SK-MEL-5 (cell line): ENCODE measurements at regions not wholly inside any gene's neighbourhood (a gene's known extent, or its start where the extent isn't known, plus 50 kb on each side); places are given as distances from the start of the nearest gene placed in this dataset.

Source experiments
- DNase-seq: peaks from one replicate; pipeline ENCODE4 v3.0.0-alpha.2; 2016; ENCODE audit warnings: low read depth, low spot score
- in situ Hi-C: cut with HindIII; loops from 2 replicates; pipeline ENCODE4 v1.10.0; 2016; ENCODE audit warnings: low sequenced_read_pairs, high pct_unique_total_duplicates, low pct_unique_long_range_greater_than_20kb

DNA sequence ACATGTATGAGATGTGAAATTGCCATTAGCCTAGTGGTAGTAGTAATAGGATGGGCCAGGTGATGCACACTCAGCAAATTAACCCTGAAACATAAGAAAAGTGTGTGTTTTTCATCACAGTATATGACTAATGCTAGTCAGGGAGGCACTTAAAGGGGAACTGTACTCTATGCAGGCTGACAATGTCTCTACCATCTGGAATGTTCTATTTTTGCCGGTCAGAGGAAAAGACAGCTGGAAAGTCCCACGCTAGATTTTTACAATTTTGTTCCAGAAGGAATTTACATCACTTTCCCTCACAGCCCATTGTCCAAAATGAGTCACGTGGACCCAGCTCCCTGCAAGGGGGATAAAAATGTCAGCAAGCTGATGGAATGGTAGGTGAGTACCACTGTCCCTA lies 746.3 kb upstream of the CHAC2 start:
- in situ Hi-C loops: no loop called here
- no peak for DNase-seq

GRCh38 chr2:53018825-53019425 lies 748.7 kb upstream of the CHAC2 start:
- peak; percentile 62 for DNase-seq
- in situ Hi-C loops: no loop called here

DNA sequence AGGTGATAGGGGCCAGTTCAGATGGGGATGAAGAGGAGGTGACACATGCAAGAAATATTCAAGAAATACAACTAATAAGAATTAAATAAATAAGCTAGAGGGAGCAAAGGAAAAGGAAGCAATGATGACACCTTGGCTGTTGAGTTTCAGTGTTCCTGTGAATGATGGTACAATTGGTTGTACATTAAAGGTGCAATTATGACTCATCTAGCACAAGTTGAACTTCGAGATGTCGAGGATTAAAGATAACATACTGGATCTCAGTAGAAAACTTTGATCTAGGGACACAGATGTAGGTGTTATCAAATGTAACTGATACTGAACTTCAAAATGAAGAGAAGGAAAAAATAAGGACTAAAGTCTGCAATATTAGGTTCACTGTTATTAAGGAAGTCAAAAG lies 760.6 kb upstream of the CHAC2 start:
- no peak for DNase-seq
- in situ Hi-C loops: no loop called here

- no peak for DNase-seq
- in situ Hi-C loops: no loop called here
Measured at GRCh38 chr2:53004413-53004812, 763.2 kb upstream of the CHAC2 start.

GRCh38 chr2:52995424-52995823 lies 772.2 kb upstream of the CHAC2 start:
- in situ Hi-C loops: no loop called here

GRCh38 chr2:52976143-52976949 lies 791.3 kb upstream of the CHAC2 start:
- in situ Hi-C loops: no loop called here
- peak; percentile 80 for DNase-seq

More at GRCh38 chr2:52995424-52995823, 772.2 kb upstream of the CHAC2 start:
- DNase-seq: no peak

GRCh38 chr2:52974127-52974526 lies 793.5 kb upstream of the CHAC2 start:
- DNase-seq: no peak
- in situ Hi-C loops: loop anchor here (25.0 kb wide), 1 partner anchor 137 kb away; no protein-coding TSS in a partner anchor

DNA sequence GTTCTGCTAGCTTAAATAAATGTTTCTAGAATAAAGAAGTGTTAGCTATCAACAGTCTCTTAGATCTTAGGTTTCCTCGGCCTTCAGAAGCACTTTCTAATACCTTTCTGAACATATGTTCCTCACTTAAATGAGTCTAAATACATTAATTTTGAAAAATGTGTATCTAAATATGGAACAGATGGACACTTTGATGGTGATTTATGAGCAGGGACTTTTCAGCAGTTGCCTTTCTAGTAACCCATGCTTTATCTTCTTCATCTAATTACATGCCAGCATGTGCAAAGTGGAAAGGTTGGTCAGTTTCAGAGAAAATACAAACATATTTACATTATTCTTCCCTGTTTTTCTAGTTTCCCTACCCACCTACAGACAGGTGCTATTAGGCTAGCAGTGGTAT lies 797.0 kb upstream of the CHAC2 start:
- DNase-seq: no peak
- in situ Hi-C loops: loop anchor here (25.0 kb wide), 1 partner anchor 133 kb away; no protein-coding TSS in a partner anchor

GRCh38 chr2:52968043-52968442 lies 799.6 kb upstream of the CHAC2 start:
- DNase-seq: no peak
- in situ Hi-C loops: loop anchor here (25.0 kb wide), 1 partner anchor 131 kb away; no protein-coding TSS in a partner anchor

DNA sequence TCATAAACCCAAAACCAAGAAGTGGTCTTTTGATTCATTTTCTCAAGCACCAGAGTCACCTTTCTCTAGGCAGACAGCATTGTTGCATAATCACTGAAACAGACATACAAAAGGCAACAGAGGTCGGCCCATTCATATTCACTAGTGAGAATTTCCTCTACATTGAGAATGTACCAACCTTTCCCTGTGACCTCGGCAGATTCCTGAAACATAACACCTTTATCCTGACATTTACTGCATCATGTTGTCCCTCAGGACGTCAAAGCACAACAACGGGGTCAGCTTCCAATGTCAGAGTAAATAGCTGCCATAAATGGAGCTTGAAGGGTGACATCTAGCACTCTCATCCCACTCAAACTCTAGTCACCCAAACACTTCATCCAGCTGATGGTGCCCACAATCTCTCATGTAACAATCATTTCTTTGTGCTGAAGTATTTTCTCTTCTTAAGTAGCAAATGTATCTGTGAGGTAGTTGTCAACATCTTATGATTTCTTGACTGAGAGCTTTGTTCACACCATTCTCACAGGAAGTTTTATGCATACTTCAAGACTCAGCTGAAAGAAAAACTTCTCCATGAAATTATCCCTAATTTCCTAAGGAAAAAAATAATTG lies 802.6 kb upstream of the CHAC2 start:
- peak; percentile 98 for DNase-seq
- in situ Hi-C loops: loop anchor here (25.0 kb wide), 1 partner anchor 128 kb away; no protein-coding TSS in a partner anchor

GRCh38 chr2:52961403-52961802 lies 806.2 kb upstream of the CHAC2 start:
- in situ Hi-C loops: loop anchor here (25.0 kb wide), 1 partner anchor 124 kb away; no protein-coding TSS in a partner anchor

DNA sequence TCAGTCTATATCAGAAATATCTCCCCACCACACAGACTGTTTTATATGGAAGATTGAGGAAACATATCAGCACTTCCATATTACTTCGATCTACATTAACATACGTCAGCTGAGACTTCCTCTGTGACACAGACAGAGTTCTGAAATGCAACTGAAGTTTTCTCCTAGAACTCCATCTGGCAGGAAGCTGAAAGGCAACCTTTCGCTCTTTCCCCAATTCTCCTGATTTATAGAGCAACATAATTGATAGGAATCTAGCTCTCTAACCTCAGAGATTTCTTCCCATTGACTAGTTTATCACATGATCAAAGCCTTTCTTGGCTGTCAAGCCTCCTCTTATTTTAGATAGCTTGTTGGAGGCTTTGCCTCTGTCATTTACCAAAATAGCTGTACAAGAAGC lies 806.7 kb upstream of the CHAC2 start:
- DNase-seq: peak; percentile 99
- in situ Hi-C loops: loop anchor here (25.0 kb wide), 1 partner anchor 124 kb away; no protein-coding TSS in a partner anchor

More at GRCh38 chr2:52961403-52961802, 806.2 kb upstream of the CHAC2 start:
- DNase-seq: peak; percentile 85

DNA sequence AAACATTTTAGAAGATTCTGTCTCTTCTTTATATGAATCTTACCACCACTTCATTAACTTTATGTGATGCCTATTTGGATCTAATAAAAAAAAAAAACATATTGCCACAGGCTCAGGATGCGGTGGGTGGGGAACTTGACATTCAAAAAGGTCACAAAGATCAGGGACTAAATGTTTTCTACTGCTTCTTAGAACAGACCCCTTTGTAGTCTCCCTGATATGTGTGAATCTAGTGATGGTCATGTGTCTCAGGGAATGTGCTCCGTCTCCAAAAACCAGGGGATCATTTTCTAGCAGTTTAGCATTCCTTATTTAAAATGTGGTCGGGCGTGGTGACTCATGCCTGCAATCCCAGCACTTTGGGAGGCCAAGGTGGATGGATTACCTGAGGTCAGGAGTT lies 807.8 kb upstream of the CHAC2 start:
- DNase-seq: peak; percentile 99
- in situ Hi-C loops: loop anchor here (25.0 kb wide), 1 partner anchor 122 kb away; no protein-coding TSS in a partner anchor

- in situ Hi-C loops: loop anchor here (25.0 kb wide), 1 partner anchor 119 kb away; no protein-coding TSS in a partner anchor
- peak; percentile 49 for DNase-seq
Measured at GRCh38 chr2:52956766-52957165, 810.8 kb upstream of the CHAC2 start.

GRCh38 chr2:52956118-52956517 lies 811.5 kb upstream of the CHAC2 start:
- in situ Hi-C loops: loop anchor here (25.0 kb wide), 1 partner anchor 119 kb away; no protein-coding TSS in a partner anchor
- no peak for DNase-seq

DNA sequence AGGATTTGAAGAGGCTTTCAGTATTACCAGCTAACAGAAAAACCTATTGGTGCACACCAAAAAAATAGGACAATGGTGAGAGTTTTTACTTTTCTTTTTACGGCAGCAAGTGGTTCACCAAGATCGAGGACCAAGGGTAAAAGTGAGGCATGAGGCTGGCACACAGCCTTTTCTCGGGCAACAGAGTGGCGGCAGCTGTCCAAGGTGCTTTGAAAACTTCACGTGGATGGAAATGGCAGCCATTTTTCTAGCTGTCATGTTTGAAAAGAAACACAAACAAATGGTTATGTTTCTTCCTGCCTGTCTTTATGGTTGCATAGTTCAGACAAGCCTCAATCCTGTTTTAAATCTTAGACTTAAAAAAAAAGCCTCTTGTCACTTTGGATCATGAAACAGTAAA lies 812.5 kb upstream of the CHAC2 start:
- no peak for DNase-seq
- in situ Hi-C loops: loop anchor here (25.0 kb wide), 1 partner anchor 118 kb away; no protein-coding TSS in a partner anchor

DNA sequence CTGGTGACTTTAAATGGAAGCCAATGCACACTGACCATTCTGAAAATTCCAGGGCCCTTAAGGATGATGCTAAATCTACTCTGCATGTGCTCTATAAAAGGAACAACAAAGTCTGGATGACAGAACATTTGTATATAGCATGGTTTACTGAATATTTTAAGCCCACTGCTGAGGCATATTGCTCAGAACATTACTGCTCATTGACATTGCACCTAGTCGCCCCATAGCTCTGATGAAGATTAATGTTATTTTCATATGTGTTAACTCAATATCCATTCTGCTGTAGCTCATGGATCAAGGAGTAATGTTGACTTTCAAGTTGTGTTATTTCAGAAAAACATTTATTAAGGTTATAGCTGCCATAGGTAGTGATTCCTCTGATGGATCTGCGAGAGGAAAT lies 827.5 kb upstream of the CHAC2 start:
- no peak for DNase-seq
- in situ Hi-C loops: no loop called here

DNA sequence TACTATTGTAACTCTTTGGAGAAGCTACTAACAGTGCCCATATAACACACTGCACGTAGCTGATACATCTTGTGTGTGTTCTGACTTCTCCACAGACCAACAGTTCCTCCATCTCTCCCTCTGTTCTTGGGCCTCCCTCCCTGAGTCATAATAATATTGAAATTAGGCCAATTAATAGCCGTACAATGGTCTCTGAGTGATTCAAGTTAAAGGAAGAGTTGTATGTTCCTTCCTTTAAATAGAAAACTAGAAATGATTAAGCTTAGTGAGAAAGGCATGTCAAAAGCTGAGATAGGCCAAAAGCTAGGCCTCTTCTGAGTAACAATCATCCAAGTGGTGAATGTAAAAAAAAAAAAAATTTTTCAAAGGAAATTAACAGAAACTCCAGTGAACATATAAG lies 828.4 kb upstream of the CHAC2 start:
- in situ Hi-C loops: no loop called here
- no peak for DNase-seq
